Stimulated activated memory B cell treated with anti-CD40 and anti-IgM and Interleukin-4, amounts not matched to agents 10 μg/mL and 1 μg/mL and 100 μg/mL, for 72 hours (primary cell): ENCODE measurements at regions not wholly inside any gene's neighbourhood (a gene's known extent, or its start where the extent isn't known, plus 50 kb on each side); places are given as distances from the start of the nearest gene placed in this dataset.

ENCODE experiments used
- ATAC-seq: fragments of 150-1000 bp; cut with Tn5 transposase; 2 replicates; pipeline ENCODE4 v1.10.0; 2021
- H3K27ac Mint-ChIP-seq: one replicate; pipeline ENCODE4 v1.8.0; 2022; ENCODE audit warnings: mild to moderate bottlenecking, mixed read lengths
- H3K27me3 Mint-ChIP-seq: one replicate; pipeline ENCODE4 v1.8.0; 2022; ENCODE audit warnings: mixed read lengths
- H3K36me3 Mint-ChIP-seq: one replicate; pipeline ENCODE4 v1.8.0; 2022; ENCODE audit warnings: mixed read lengths
- H3K4me1 Mint-ChIP-seq: one replicate; pipeline ENCODE4 v1.8.0; 2022; ENCODE audit warnings: mixed read lengths
- H3K4me3 Mint-ChIP-seq: one replicate; pipeline ENCODE4 v1.8.0; 2022; ENCODE audit warnings: mild to moderate bottlenecking, moderate library complexity, mixed read lengths
- H3K9me3 Mint-ChIP-seq: one replicate; pipeline ENCODE4 v1.8.0; 2022; ENCODE audit warnings: mixed read lengths

GRCh38 chr4:166386491-166387360 lies 513.7 kb downstream of the TLL1 start:
- H3K27ac Mint-ChIP-seq, result no peak overlapping the region
- H3K27me3 Mint-ChIP-seq, result no peaks in the 10 kb centered on the region
- ATAC-seq, result no peak
- no peaks in the 10 kb centered on the region for H3K36me3 Mint-ChIP-seq
- H3K4me1 Mint-ChIP-seq, result no peaks in the 10 kb centered on the region
- peaks cover 7% of the 10 kb centered on the region for H3K9me3 Mint-ChIP-seq
- no peak overlapping the region for H3K4me3 Mint-ChIP-seq

- no peaks in the 10 kb centered on the region for H3K4me1 Mint-ChIP-seq
- H3K9me3 Mint-ChIP-seq, result peaks cover 8% of the 10 kb centered on the region
- ATAC-seq, result no peak
- H3K36me3 Mint-ChIP-seq, result no peaks in the 10 kb centered on the region
- no peak overlapping the region for H3K4me3 Mint-ChIP-seq
- H3K27me3 Mint-ChIP-seq, result no peaks in the 10 kb centered on the region
- no peak overlapping the region for H3K27ac Mint-ChIP-seq
Measured at GRCh38 chr4:166391501-166391900, 518.5 kb downstream of the TLL1 start.

- ATAC-seq, result no peak
- Mint-ChIP-seq H3K4me3 (no peak overlapping the region), H3K27me3 (no peaks in the 10 kb centered on the region), H3K36me3 (no peaks in the 10 kb centered on the region), H3K27ac (no peak overlapping the region), H3K4me1 (no peaks in the 10 kb centered on the region), H3K9me3 (no peaks in the 10 kb centered on the region)
Measured at GRCh38 chr4:166399021-166399420, 526.0 kb downstream of the TLL1 start.

- Mint-ChIP-seq H3K9me3 (no peaks in the 10 kb centered on the region), H3K4me1 (no peaks in the 10 kb centered on the region), H3K27me3 (no peaks in the 10 kb centered on the region), H3K36me3 (no peaks in the 10 kb centered on the region), H3K4me3 (no peak overlapping the region), H3K27ac (no peak overlapping the region)
- no peak for ATAC-seq
Measured at GRCh38 chr4:166400270-166400894, 527.3 kb downstream of the TLL1 start.

- H3K4me3 Mint-ChIP-seq, result no peak overlapping the region
- no peak overlapping the region for H3K27ac Mint-ChIP-seq
- no peak for ATAC-seq
- no peaks in the 10 kb centered on the region for H3K4me1 Mint-ChIP-seq
- no peaks in the 10 kb centered on the region for H3K27me3 Mint-ChIP-seq
- H3K36me3 Mint-ChIP-seq, result no peaks in the 10 kb centered on the region
- peaks cover 14% of the 10 kb centered on the region for H3K9me3 Mint-ChIP-seq
Measured at GRCh38 chr4:166413356-166413755, 540.3 kb downstream of the TLL1 start.

GRCh38 chr4:166414431-166414830 lies 541.4 kb downstream of the TLL1 start:
- no peak overlapping the region for H3K4me3 Mint-ChIP-seq
- no peak for ATAC-seq
- H3K4me1 Mint-ChIP-seq, result no peaks in the 10 kb centered on the region
- no peak overlapping the region for H3K27ac Mint-ChIP-seq
- H3K36me3 Mint-ChIP-seq, result no peaks in the 10 kb centered on the region
- peaks cover 12% of the 10 kb centered on the region for H3K9me3 Mint-ChIP-seq
- H3K27me3 Mint-ChIP-seq, result no peaks in the 10 kb centered on the region

GRCh38 chr4:166415749-166416148 lies 542.7 kb downstream of the TLL1 start:
- H3K9me3 Mint-ChIP-seq, result peaks cover 12% of the 10 kb centered on the region
- H3K36me3 Mint-ChIP-seq, result no peaks in the 10 kb centered on the region

GRCh38 chr4:166421556-166422156 lies 548.6 kb downstream of the TLL1 start:
- no peak overlapping the region for H3K27ac Mint-ChIP-seq
- no peak for ATAC-seq
- H3K27me3 Mint-ChIP-seq, result no peaks in the 10 kb centered on the region
- H3K4me3 Mint-ChIP-seq, result no peak overlapping the region
- peaks cover 4% of the 10 kb centered on the region for H3K9me3 Mint-ChIP-seq
- no peaks in the 10 kb centered on the region for H3K4me1 Mint-ChIP-seq
- H3K36me3 Mint-ChIP-seq, result no peaks in the 10 kb centered on the region

More at GRCh38 chr4:166415749-166416148, 542.7 kb downstream of the TLL1 start:
- H3K27me3 Mint-ChIP-seq, result no peaks in the 10 kb centered on the region
- no peaks in the 10 kb centered on the region for H3K4me1 Mint-ChIP-seq
- no peak for ATAC-seq
- H3K27ac Mint-ChIP-seq, result no peak overlapping the region
- no peak overlapping the region for H3K4me3 Mint-ChIP-seq

- Mint-ChIP-seq H3K27ac (no peak overlapping the region), H3K27me3 (no peaks in the 10 kb centered on the region), H3K4me1 (no peaks in the 10 kb centered on the region), H3K4me3 (no peak overlapping the region), H3K9me3 (peaks cover under 1% of the 10 kb centered on the region), H3K36me3 (no peaks in the 10 kb centered on the region)
- ATAC-seq, result no peak
Measured at GRCh38 chr4:166422475-166422874, 549.4 kb downstream of the TLL1 start.

GRCh38 chr4:166426300-166426863 lies 553.3 kb downstream of the TLL1 start:
- no peak overlapping the region for H3K4me3 Mint-ChIP-seq
- no peak for ATAC-seq
- H3K9me3 Mint-ChIP-seq, result peaks cover 2% of the 10 kb centered on the region
- H3K4me1 Mint-ChIP-seq, result no peaks in the 10 kb centered on the region
- H3K27ac Mint-ChIP-seq, result no peak overlapping the region
- no peaks in the 10 kb centered on the region for H3K36me3 Mint-ChIP-seq
- H3K27me3 Mint-ChIP-seq, result no peaks in the 10 kb centered on the region

GRCh38 chr4:166432125-166432524 lies 559.1 kb downstream of the TLL1 start:
- Mint-ChIP-seq H3K27ac (no peak overlapping the region), H3K27me3 (no peaks in the 10 kb centered on the region), H3K36me3 (no peaks in the 10 kb centered on the region), H3K4me3 (no peak overlapping the region), H3K4me1 (no peaks in the 10 kb centered on the region), H3K9me3 (peaks cover 2% of the 10 kb centered on the region)
- ATAC-seq, result no peak

GRCh38 chr4:166432842-166433241 lies 559.8 kb downstream of the TLL1 start:
- Mint-ChIP-seq H3K4me3 (no peak overlapping the region), H3K4me1 (no peaks in the 10 kb centered on the region), H3K27me3 (no peaks in the 10 kb centered on the region), H3K36me3 (no peaks in the 10 kb centered on the region), H3K9me3 (peaks cover 2% of the 10 kb centered on the region), H3K27ac (no peak overlapping the region)
- no peak for ATAC-seq

GRCh38 chr4:166435449-166435848 lies 562.4 kb downstream of the TLL1 start:
- no peaks in the 10 kb centered on the region for H3K4me1 Mint-ChIP-seq
- no peak overlapping the region for H3K4me3 Mint-ChIP-seq
- ATAC-seq, result no peak
- no peak overlapping the region for H3K27ac Mint-ChIP-seq
- H3K9me3 Mint-ChIP-seq, result peaks cover 2% of the 10 kb centered on the region
- H3K27me3 Mint-ChIP-seq, result no peaks in the 10 kb centered on the region
- H3K36me3 Mint-ChIP-seq, result no peaks in the 10 kb centered on the region

- H3K27me3 Mint-ChIP-seq, result no peaks in the 10 kb centered on the region
- H3K27ac Mint-ChIP-seq, result no peak overlapping the region
- H3K36me3 Mint-ChIP-seq, result no peaks in the 10 kb centered on the region
- H3K9me3 Mint-ChIP-seq, result peaks cover 3% of the 10 kb centered on the region
- H3K4me3 Mint-ChIP-seq, result no peak overlapping the region
- H3K4me1 Mint-ChIP-seq, result no peaks in the 10 kb centered on the region
- ATAC-seq, result no peak
Measured at GRCh38 chr4:166458756-166459155, 585.7 kb downstream of the TLL1 start.

GRCh38 chr4:166459621-166460020 lies 586.6 kb downstream of the TLL1 start:
- H3K4me3 Mint-ChIP-seq, result no peak overlapping the region

More at GRCh38 chr4:166459621-166460020, 586.6 kb downstream of the TLL1 start:
- Mint-ChIP-seq H3K27ac (no peak overlapping the region), H3K27me3 (no peaks in the 10 kb centered on the region), H3K4me1 (no peaks in the 10 kb centered on the region), H3K9me3 (no peaks in the 10 kb centered on the region), H3K36me3 (no peaks in the 10 kb centered on the region)
- ATAC-seq, result no peak
